Upper lobe of right lung (tissue), 1 donor: ENCODE measurements at regions not wholly inside any gene's neighbourhood (a gene's known extent, or its start where the extent isn't known, plus 50 kb on each side); places are given as distances from the start of the nearest gene placed in this dataset.

Experiments used
- ATAC-seq: fragments of 200-7000 bp; cut with Tn5 transposase; one replicate; pipeline ENCODE4 v1.9.1; 2020; ENCODE audit warnings: mild to moderate bottlenecking, moderate library complexity
- DNase-seq: peaks from one replicate; pipeline ENCODE4 v3.0.0-alpha.2; 2020
- H3K27ac ChIP-seq: fragments of 200-600 bp; one replicate; pipeline ENCODE4 v1.8.0; 2022
- H3K27me3 ChIP-seq: fragments of 200-600 bp; one replicate; pipeline ENCODE4 v1.8.0; 2022; ENCODE audit warnings: mild to moderate bottlenecking
- H3K36me3 ChIP-seq: fragments of 200-600 bp; one replicate; pipeline ENCODE4 v1.8.0; 2022
- H3K4me1 ChIP-seq: fragments of 200-600 bp; one replicate; pipeline ENCODE4 v1.8.0; 2022
- H3K4me3 ChIP-seq: fragments of 200-600 bp; one replicate; pipeline ENCODE4 v1.8.0; 2022; ENCODE audit warnings: mild to moderate bottlenecking
- H3K9me3 ChIP-seq: fragments of 200-600 bp; one replicate; pipeline ENCODE4 v1.8.0; 2022
- intact Hi-C: fragments of 100-400 bp; cut with DNase I; formaldehyde crosslinking; loops from one replicate; pipeline ENCODE4 v1.11.0; 2022
- TF ChIP-seq, protein P1 (sequence below): fragments of 200-600 bp; IDR thresholded peaks from one replicate; pipeline ENCODE4 v1.8.0; 2022; ENCODE audit warnings: antibody characterized with exemption
- donor health status: DM: no; HTN: yes; CAD: no; lungs with severe emphysema.

DNA sequence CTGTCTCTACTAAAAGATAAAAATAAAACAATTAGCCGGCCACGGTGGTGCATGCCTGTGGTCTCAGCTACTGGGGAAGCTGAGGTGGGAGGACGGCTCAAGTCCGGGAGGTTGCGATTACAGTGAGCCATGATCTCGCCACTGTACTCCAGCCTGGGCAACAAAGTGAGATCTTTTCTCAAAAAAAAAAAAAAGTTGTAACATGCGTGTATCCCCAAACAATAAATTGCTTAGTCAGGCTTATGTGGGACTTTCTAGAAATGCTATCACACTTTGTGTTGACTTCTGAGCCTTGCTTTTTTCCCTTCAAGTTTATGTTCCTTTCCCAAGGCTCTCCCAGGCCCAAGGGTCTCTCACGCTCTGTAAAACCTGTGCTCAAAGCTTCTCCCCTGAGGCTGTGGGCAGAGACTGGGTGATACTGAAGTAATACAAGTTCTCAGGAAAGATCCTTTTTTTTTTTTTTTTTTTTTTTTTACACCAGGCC, 88.0 kb upstream of the TNS3 start:
- Histone ChIP-seq H3K36me3 (no peaks in the 10 kb centered on the region), H3K27me3 (no peaks in the 10 kb centered on the region), H3K27ac (peak overlapping the region; percentile 66), H3K4me1 (peaks cover 6% of the 10 kb centered on the region), H3K9me3 (no peaks in the 10 kb centered on the region), H3K4me3 (no peak overlapping the region)
- ATAC-seq (peak; percentile 49), DNase-seq (no peak)
- intact Hi-C loops, result no loop called here
- TF ChIP-seq, protein P1, sequence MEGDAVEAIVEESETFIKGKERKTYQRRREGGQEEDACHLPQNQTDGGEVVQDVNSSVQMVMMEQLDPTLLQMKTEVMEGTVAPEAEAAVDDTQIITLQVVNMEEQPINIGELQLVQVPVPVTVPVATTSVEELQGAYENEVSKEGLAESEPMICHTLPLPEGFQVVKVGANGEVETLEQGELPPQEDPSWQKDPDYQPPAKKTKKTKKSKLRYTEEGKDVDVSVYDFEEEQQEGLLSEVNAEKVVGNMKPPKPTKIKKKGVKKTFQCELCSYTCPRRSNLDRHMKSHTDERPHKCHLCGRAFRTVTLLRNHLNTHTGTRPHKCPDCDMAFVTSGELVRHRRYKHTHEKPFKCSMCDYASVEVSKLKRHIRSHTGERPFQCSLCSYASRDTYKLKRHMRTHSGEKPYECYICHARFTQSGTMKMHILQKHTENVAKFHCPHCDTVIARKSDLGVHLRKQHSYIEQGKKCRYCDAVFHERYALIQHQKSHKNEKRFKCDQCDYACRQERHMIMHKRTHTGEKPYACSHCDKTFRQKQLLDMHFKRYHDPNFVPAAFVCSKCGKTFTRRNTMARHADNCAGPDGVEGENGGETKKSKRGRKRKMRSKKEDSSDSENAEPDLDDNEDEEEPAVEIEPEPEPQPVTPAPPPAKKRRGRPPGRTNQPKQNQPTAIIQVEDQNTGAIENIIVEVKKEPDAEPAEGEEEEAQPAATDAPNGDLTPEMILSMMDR, result no peak

DNA sequence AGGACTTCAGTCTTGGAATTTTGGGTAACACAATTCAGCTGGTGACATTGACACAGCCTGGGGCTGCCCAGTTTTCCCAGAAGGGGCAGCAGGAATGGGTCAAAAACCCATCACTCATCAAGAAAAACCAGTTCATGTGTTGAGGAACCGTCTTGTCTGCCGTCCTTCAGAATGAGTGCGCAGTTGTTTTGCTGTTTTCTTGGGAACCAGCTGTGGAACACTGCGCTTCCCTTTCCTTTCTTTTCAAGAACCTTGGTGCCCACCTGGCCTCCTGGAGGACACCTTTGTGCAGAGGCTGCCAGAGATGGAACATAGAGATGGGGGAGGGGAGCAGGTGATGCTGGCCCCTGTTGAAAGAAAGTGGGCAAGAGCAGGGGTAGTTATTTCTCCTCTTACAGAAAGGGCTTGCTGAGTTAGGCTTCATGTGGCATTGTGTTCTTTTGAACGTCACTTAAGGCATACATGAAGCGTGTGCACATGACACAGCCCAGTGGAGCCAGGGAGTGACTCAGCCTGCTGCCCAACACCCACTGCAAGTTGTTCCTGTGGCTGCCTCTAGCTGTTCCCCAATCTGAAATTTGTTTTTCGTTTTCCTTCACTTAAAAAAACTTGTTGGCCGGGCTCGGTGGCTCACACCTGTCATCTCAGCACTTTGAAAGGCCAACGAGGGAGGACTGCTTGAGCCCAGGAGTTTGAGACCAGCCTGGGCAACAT, 87.4 kb upstream of the TNS3 start:
- no peaks in the 10 kb centered on the region for H3K9me3 ChIP-seq
- H3K27me3 ChIP-seq, result no peaks in the 10 kb centered on the region
- DNase-seq (peak; percentile 82), ATAC-seq (peak; percentile 93)
- H3K4me1 ChIP-seq, result peaks cover 6% of the 10 kb centered on the region
- H3K4me3 ChIP-seq, result no peak overlapping the region
- intact Hi-C loops, result no loop called here
- no peaks in the 10 kb centered on the region for H3K36me3 ChIP-seq
- H3K27ac ChIP-seq, result peak overlapping the region; percentile 66
- TF ChIP-seq, protein P1, result no peak

DNA sequence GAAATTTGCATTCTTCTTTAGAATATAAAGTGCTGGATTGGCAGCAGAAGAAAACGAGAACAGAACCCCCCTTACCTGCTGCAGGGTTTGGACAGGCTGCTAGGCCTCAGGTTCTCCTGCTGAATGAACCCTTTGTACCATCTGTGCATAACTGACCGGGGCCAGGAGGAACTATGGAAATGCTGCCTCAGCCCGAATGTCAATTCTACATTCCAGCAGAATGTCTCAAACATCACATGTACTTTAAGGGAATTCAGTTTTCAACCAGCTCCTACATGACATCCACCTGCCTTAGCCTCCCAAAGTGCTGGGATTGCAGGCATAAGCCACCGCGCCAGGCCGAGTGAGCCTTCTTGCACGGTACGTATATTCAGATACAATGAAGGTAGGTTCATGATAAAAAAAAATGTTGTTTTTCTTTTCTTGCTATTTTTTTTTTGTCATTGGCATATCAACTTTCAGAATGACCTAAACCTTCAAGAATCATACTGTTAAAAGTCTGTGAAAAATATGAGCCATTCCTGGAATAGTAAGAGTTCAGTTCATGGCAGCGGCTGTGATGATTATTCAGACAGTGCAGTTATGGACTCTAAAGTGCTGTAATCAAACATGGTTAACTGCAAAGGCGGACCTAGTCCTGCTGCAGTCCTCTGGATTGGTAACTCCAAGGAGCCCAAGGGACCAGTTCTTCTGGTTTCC, 84.4 kb upstream of the TNS3 start:
- no peaks in the 10 kb centered on the region for H3K9me3 ChIP-seq
- TF ChIP-seq, protein P1, result no peak
- H3K4me3 ChIP-seq, result no peak overlapping the region
- DNase-seq (no peak), ATAC-seq (no peak)
- H3K36me3 ChIP-seq, result no peaks in the 10 kb centered on the region
- H3K27me3 ChIP-seq, result no peaks in the 10 kb centered on the region
- intact Hi-C loops, result no loop called here
- H3K27ac ChIP-seq, result no peak overlapping the region
- H3K4me1 ChIP-seq, result peaks cover 6% of the 10 kb centered on the region

DNA sequence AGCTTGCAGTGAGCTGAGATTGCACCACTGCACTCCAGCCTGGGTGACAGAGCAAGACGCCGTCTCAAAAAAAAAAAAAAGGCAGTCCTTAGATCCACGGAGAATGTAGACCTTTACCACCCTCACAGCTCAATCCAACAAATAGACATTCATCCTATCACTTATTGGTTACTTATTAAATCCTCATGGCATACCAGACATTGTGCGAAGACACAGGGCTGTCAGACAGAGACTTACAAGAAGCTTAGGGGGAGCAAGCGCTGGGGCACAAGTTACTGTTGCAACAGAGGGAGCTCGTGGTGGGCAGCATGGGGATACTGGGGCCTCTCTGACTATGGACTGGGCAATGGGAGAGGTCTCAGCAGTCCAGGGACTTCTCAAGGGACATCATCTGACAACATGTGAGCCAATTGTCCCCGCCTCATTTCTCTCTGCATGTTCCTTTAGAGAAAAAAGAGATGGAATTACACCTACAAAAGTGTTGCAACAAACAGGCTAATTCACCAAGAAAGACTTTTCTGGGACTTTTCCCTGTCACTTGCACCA, 82.8 kb upstream of the TNS3 start:
- Histone ChIP-seq H3K36me3 (no peaks in the 10 kb centered on the region), H3K27ac (no peak overlapping the region), H3K4me3 (no peak overlapping the region), H3K27me3 (no peaks in the 10 kb centered on the region), H3K4me1 (no peaks in the 10 kb centered on the region), H3K9me3 (no peaks in the 10 kb centered on the region)
- TF ChIP-seq, protein P1, result no peak
- no peak for ATAC-seq
- intact Hi-C loops, result no loop called here
- DNase-seq, result no peak

DNA sequence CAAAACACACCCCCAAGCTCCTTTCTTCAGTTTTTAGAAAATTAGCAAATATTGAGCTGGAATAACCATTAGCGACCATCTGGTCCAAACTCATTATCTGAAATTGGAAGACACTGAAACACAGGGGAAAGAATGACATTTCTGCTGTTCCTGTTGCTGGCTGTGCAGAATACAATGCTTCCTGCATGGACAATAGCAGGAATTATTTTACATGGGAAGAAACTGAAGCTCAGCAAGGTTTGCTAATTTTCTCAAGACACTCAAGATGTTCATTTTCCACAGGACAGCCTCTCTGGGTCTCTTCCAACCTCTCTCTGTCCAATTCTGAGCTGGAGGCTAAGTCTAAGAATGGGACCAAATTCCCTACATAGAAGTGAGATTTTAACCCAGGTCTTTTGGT, 81.9 kb upstream of the TNS3 start:
- ATAC-seq, result no peak

More for the DNA sequence above, 81.9 kb upstream of the TNS3 start:
- Histone ChIP-seq H3K4me1 (no peaks in the 10 kb centered on the region), H3K27me3 (no peaks in the 10 kb centered on the region), H3K9me3 (no peaks in the 10 kb centered on the region), H3K27ac (no peak overlapping the region), H3K36me3 (no peaks in the 10 kb centered on the region), H3K4me3 (no peak overlapping the region)
- TF ChIP-seq, protein P1, result no peak
- intact Hi-C loops, result no loop called here
- no peak for DNase-seq
